OCI-LY3 (cell line): ENCODE measurements at regions not wholly inside any gene's neighbourhood (a gene's known extent, or its start where the extent isn't known, plus 50 kb on each side); places are given as distances from the start of the nearest gene placed in this dataset.

Source experiments
- H2AFZ ChIP-seq: fragments of 200-600, 300-600 bp; shearing (Covaris generic); 2 replicates; pipeline ENCODE4 v1.6.0; 2014; ENCODE audit warnings: antibody characterized with exemption, low read depth, low read length
- H3K27ac ChIP-seq: fragments of 200-600, 300-600 bp; sonication (generic); 2 replicates; pipeline ENCODE4 v1.5.1; 2014; ENCODE audit warnings: mild to moderate bottlenecking, low read length, moderate library complexity, mixed read lengths
- H3K27me3 ChIP-seq: fragments of 200-600, 300-600 bp; sonication (generic); 2 replicates; pipeline ENCODE4 v1.6.1; 2014; ENCODE audit warnings: low read depth, low read length, mixed read lengths
- H3K36me3 ChIP-seq: fragments of 200-600, 300-600 bp; sonication (generic); replicated peaks from 2 replicates; pipeline ENCODE3; 2014; ENCODE audit warnings: low read depth, low read length, mixed read lengths
- H3K4me1 ChIP-seq: fragments of 300-600, 200-600 bp; sonication (generic); 2 replicates; pipeline ENCODE4 v1.6.1; 2014; ENCODE audit warnings: low read length, mixed read lengths
- H3K4me2 ChIP-seq: fragments of 200-600, 300-600 bp; sonication (generic); 2 replicates; pipeline ENCODE4 v1.6.1; 2014; ENCODE audit warnings: low read length, mixed read lengths
- H3K4me3 ChIP-seq: fragments of 300-600, 200-600 bp; sonication (generic); 2 replicates; pipeline ENCODE4 v1.5.1; 2014; ENCODE audit warnings: antibody characterized with exemption, mild to moderate bottlenecking, low read length, moderate library complexity
- H3K79me2 ChIP-seq: fragments of 300-600, 200-600 bp; shearing (Covaris generic); 2 replicates; pipeline ENCODE4 v1.6.1; 2014; ENCODE audit warnings: mild to moderate bottlenecking, low read length, mixed read lengths
- H3K9ac ChIP-seq: fragments of 300-600, 200-600 bp; shearing (Covaris generic); 2 replicates; pipeline ENCODE4 v1.6.0; 2014; ENCODE audit warnings: mild to moderate bottlenecking, low read length, moderate library complexity
- H3K9me3 ChIP-seq: fragments of 200-600, 300-600 bp; shearing (Covaris generic); 2 replicates; pipeline ENCODE4 v1.6.1; 2014; ENCODE audit warnings: low read length, mixed read lengths; ENCODE audit not compliant: insufficient read depth
- H4K20me1 ChIP-seq: fragments of 200-600, 300-600 bp; sonication (generic); 2 replicates; pipeline ENCODE4 v1.6.1; 2016; ENCODE audit warnings: low read length, mixed read lengths; ENCODE audit not compliant: insufficient read depth
- EZH2phosphoT487 ChIP-seq: fragments of 200-600 bp; shearing (Covaris generic); IDR thresholded peaks from 2 replicates; pipeline ENCODE4 v1.6.1; 2018; ENCODE audit warnings: antibody characterized with exemption, mixed run types, low read depth
- TF ChIP-seq, protein P1 (sequence below): fragments of 200-600, 300-600 bp; sonication (generic); IDR thresholded peaks from 2 replicates; pipeline ENCODE4 v1.5.1; 2014; ENCODE audit warnings: antibody characterized with exemption, low read length, low read depth

DNA sequence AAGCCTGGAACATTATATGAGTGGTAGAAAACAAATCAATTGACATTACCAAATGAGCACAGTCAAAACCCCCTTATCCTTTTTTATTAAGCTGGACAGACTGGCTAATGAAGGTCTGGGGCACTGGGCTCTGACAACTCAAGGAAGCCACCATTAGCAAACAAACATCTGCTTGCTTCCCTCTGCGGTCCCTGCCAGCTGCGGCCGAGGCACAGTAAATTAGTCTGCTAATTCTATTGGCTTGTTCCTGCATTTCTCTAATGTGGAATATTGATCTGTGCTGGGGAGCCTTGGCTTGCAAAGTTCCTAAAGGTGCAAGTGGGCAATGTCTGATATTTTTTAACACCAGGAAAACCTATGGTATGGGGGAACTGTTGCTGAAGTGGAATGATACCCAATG lies 300.3 kb downstream of the MTX2 start:
- Histone ChIP-seq H3K27ac (no peak overlapping the region), H3K4me2 (no peak overlapping the region), H3K4me3 (no peak overlapping the region), H3K36me3 (no peaks in the 10 kb centered on the region), H3K9me3 (no peaks in the 10 kb centered on the region), H3K9ac (no peak overlapping the region), H3K4me1 (no peaks in the 10 kb centered on the region), H3K27me3 (no peaks in the 10 kb centered on the region), H4K20me1 (no peaks in the 10 kb centered on the region), H2AFZ (no peak overlapping the region), H3K79me2 (no peaks in the 10 kb centered on the region)
- TF ChIP-seq, protein P1, sequence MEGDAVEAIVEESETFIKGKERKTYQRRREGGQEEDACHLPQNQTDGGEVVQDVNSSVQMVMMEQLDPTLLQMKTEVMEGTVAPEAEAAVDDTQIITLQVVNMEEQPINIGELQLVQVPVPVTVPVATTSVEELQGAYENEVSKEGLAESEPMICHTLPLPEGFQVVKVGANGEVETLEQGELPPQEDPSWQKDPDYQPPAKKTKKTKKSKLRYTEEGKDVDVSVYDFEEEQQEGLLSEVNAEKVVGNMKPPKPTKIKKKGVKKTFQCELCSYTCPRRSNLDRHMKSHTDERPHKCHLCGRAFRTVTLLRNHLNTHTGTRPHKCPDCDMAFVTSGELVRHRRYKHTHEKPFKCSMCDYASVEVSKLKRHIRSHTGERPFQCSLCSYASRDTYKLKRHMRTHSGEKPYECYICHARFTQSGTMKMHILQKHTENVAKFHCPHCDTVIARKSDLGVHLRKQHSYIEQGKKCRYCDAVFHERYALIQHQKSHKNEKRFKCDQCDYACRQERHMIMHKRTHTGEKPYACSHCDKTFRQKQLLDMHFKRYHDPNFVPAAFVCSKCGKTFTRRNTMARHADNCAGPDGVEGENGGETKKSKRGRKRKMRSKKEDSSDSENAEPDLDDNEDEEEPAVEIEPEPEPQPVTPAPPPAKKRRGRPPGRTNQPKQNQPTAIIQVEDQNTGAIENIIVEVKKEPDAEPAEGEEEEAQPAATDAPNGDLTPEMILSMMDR, result no peak
- no peak for TF ChIP-seq EZH2phosphoT487

DNA sequence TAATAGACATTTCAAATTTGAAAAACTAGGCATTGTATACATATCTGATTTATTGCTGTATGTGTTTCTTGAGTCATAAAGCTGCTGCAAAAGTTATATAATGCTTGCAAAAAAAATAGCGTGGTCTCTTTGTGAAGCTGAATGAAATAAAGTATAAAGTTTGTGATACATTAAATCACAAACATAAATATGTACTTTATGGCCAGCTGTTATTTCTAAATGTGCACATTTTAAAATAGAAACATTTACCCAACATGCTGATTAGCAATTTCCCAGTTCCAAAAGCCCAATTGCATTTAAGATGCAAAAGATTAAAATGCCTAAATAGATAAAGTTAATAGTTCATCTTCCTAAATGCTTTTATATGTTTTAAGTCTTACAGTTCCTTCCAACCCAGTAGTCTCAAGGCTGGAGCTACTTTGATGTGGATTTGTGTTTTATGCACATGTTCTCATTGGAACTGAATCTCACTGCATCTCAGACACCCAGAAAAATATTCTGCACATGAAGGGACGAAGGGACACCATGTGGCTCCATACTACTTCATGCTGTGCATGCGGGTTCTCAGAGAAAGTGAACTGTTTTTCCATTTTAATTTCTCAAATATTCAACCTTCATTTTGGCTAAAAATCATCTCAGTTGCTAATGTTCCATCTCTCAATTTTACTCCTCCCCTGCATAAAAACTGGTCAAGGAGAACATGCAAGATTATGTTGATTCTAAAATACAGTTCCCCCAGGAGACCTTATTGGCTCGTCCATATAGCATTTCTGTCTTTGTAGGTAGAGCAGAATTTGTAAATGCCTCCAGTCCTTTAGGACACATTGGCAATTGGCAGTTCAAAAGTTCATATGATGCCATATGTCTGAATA lies 304.6 kb downstream of the MTX2 start:
- Histone ChIP-seq H3K4me1 (no peaks in the 10 kb centered on the region), H3K27ac (no peak overlapping the region), H3K79me2 (no peaks in the 10 kb centered on the region), H4K20me1 (no peaks in the 10 kb centered on the region), H3K4me2 (no peak overlapping the region), H3K36me3 (no peaks in the 10 kb centered on the region), H2AFZ (no peak overlapping the region), H3K9ac (no peak overlapping the region), H3K4me3 (no peak overlapping the region), H3K9me3 (no peaks in the 10 kb centered on the region), H3K27me3 (no peaks in the 10 kb centered on the region)
- no peak for TF ChIP-seq EZH2phosphoT487
- TF ChIP-seq, protein P1, result no peak

DNA sequence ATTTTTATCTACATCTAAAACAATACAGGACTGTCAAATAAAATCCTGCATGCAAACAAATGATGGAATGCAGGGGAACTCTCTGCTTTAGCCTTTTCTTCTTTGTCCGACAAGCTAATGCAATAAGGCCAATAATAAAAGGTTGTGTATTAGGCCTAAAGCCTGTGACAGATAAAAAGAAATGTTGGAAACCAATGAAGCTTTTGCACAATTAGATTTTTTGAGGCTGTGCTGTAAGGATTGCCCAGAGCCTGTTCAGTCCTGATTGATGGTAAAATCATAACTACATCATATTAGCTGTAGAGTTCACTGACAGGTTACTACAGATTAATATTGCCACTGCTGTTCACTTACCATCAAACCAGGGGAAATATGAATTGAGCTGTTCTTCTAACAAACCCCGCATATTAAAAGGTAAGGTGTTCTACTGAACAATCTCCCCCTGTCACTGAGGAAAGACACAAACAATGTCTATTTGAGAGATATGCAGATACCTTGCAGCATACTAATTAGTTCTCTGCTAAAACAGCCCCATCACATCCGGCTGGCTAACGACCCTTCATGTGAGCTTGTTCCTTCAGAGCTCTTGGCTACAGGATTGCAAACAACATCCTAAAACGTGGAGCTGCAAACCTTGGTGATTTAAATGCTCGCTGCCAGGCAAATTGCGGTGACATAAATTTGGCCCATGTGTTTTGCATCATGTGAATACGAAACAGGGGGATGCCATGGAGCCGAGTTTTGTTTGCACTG lies 305.4 kb downstream of the MTX2 start:
- Histone ChIP-seq H2AFZ (no peak overlapping the region), H3K27me3 (no peaks in the 10 kb centered on the region), H3K4me2 (no peak overlapping the region), H3K4me1 (no peaks in the 10 kb centered on the region), H3K36me3 (no peaks in the 10 kb centered on the region), H3K4me3 (no peak overlapping the region), H3K9ac (no peak overlapping the region), H4K20me1 (no peaks in the 10 kb centered on the region), H3K9me3 (no peaks in the 10 kb centered on the region), H3K27ac (no peak overlapping the region), H3K79me2 (no peaks in the 10 kb centered on the region)
- TF ChIP-seq EZH2phosphoT487, result no peak
- TF ChIP-seq, protein P1, result no peak

DNA sequence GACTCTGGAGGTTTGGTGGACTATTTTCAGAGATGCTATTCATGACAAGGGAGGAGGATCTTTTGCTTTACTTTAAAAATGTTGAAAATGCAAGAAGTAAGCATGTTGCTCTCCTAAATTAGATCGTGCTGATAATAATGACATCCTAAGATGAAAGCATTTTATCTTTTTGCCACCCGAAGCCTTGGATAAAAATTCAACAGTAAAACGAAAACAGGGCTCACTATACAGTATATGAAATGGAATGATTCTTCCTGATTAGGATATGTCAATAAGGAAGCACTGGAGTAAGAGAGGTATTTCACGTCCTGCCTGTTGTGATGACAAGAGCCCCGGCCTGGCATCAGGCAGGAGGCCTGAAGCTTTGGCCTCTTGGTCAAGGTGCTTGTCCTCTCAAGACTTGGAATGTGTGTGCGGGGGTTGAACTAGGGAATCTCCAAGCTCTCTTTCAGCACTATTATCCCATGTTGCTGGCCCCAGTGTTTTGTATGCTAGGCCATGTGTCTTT lies 306.0 kb downstream of the MTX2 start:
- no peaks in the 10 kb centered on the region for H3K79me2 ChIP-seq
- no peak overlapping the region for H3K9ac ChIP-seq
- H3K4me1 ChIP-seq, result no peaks in the 10 kb centered on the region
- H3K4me3 ChIP-seq, result no peak overlapping the region
- H4K20me1 ChIP-seq, result no peaks in the 10 kb centered on the region
- H3K9me3 ChIP-seq, result no peaks in the 10 kb centered on the region
- H3K4me2 ChIP-seq, result no peak overlapping the region
- TF ChIP-seq EZH2phosphoT487, result no peak
- TF ChIP-seq, protein P1, result no peak
- no peaks in the 10 kb centered on the region for H3K36me3 ChIP-seq
- H3K27me3 ChIP-seq, result no peaks in the 10 kb centered on the region
- H2AFZ ChIP-seq, result no peak overlapping the region
- no peak overlapping the region for H3K27ac ChIP-seq
